B cell (primary cell): ENCODE measurements at regions not wholly inside any gene's neighbourhood (a gene's known extent, or its start where the extent isn't known, plus 50 kb on each side); places are given as distances from the start of the nearest gene placed in this dataset.

Source experiments
- ATAC-seq: fragments of 200-7000 bp; cut with Tn5 transposase; one replicate; pipeline ENCODE4 v1.10.0; 2021; ENCODE audit warnings: low read depth, mild to moderate bottlenecking, moderate number of reproducible peaks, moderate library complexity
- CTCF ChIA-PET: fragments of 350-600 bp; sonication (Branson Sonifier 250); formaldehyde crosslinking; loops from one replicate; lab custom pipeline; 2021; ENCODE audit warnings: antibody characterized with exemption, inconsistent platforms; lab: Charles Lee
- POLR2A ChIA-PET: fragments of 350-600 bp; sonication (Branson Sonifier 250); formaldehyde crosslinking; loops from one replicate; lab custom pipeline; 2021; ENCODE audit warnings: antibody characterized with exemption; lab: Charles Lee
- DNase-seq: peaks from one replicate; pipeline ENCODE4 v3.0.0; 2013
- H2AFZ ChIP-seq: 2 replicates; pipeline ENCODE4 v1.6.1; 2012; ENCODE audit warnings: mild to moderate bottlenecking, low read depth, low read length; ENCODE audit not compliant: insufficient read depth, poor library complexity, severe bottlenecking
- H3K27ac ChIP-seq, 2 donors: 1 replicate in 1 of 2; 2 replicates in 1 of 2; pipeline ENCODE4 v1.5.1; 2012 to 2013; ENCODE audit warnings: low read length in 2 of 2, mild to moderate bottlenecking in 2 of 2, moderate library complexity in 1 of 2
- H3K27me3 ChIP-seq, 4 experiments: fragments of 200-600 bp in 1 of 4; sonication (generic) in 1 of 4; replicated peaks in 1 of 4; 1 replicate in 2 of 4; 2 replicates in 2 of 4; pipeline versions ENCODE4 v1.6.1 to v1.7.0; 2013 to 2016; ENCODE audit warnings: low read length in 3 of 4, mild to moderate bottlenecking in 2 of 4, mixed read lengths in 1 of 4, moderate library complexity in 1 of 4; ENCODE audit not compliant: insufficient read depth in 4 of 4, control insufficient read depth in 3 of 4; ENCODE audit errors: control extremely low read depth in 1 of 4
- H3K36me3 ChIP-seq, 2 experiments: replicated peaks in 1 of 2; 1 replicate in 1 of 2; 2 replicates in 1 of 2; pipeline versions ENCODE4 v1.6.1 to v1.7.1; 2013; ENCODE audit warnings: low read length in 1 of 2; ENCODE audit not compliant: insufficient read depth in 2 of 2, control insufficient read depth in 1 of 2; ENCODE audit errors: control extremely low read depth in 1 of 2, extremely low read depth in 1 of 2
- H3K4me1 ChIP-seq, 2 donors: fragments of 200-600 bp in 1 of 2; sonication (generic) in 1 of 2; 1 replicate in 1 of 2; 2 replicates in 1 of 2; pipeline versions ENCODE4 v1.5.1 to v1.6.1; 2013 to 2017; ENCODE audit warnings: low read length in 2 of 2; ENCODE audit not compliant: control insufficient read depth in 2 of 2, insufficient read depth in 2 of 2
- H3K4me2 ChIP-seq: replicated peaks from 2 replicates; pipeline ENCODE3; 2012; ENCODE audit warnings: mild to moderate bottlenecking, low read depth, low read length; ENCODE audit not compliant: poor library complexity, severe bottlenecking
- H3K4me3 ChIP-seq, 5 experiments: fragments of 200-600 bp in 1 of 5; sonication (generic) in 1 of 5; 1 replicate in 3 of 5; 2 replicates in 2 of 5; pipeline versions ENCODE4 v1.5.1 to v1.7.0; 2011 to 2016; ENCODE audit warnings: low read length in 4 of 5, mild to moderate bottlenecking in 4 of 5, low read depth in 2 of 5, control low read depth in 1 of 5, moderate library complexity in 1 of 5; ENCODE audit not compliant: insufficient read depth in 1 of 5; ENCODE audit errors: control extremely low read depth in 1 of 5, extremely low read depth in 1 of 5
- H3K79me2 ChIP-seq: fragments of 200-600 bp; sonication (generic); one replicate; pipeline ENCODE4 v1.6.0; 2016; ENCODE audit warnings: low read length; ENCODE audit not compliant: control insufficient read depth, insufficient read depth
- H3K9ac ChIP-seq: fragments of 200-600 bp; sonication (generic); 2 replicates; pipeline ENCODE4 v1.6.1; 2017; ENCODE audit warnings: mild to moderate bottlenecking, low read length, moderate library complexity
- H3K9me3 ChIP-seq, 3 donors: one replicate each; pipeline versions ENCODE4 v1.6.1 to v1.7.1; 2013; ENCODE audit warnings: low read length in 2 of 3; ENCODE audit not compliant: control insufficient read depth in 2 of 3, insufficient read depth in 1 of 3; ENCODE audit errors: control extremely low read depth in 1 of 3
- H4K20me1 ChIP-seq: 2 replicates; pipeline ENCODE4 v1.6.0; 2012; ENCODE audit warnings: mild to moderate bottlenecking, low read length; ENCODE audit not compliant: insufficient read depth, control insufficient read depth, poor library complexity, severe bottlenecking
- H3K27ac Mint-ChIP-seq: one replicate; pipeline ENCODE4 v1.8.0; 2021; ENCODE audit warnings: mixed read lengths
- H3K27me3 Mint-ChIP-seq: one replicate; pipeline ENCODE4 v1.8.0; 2021; ENCODE audit warnings: mixed read lengths
- H3K4me1 Mint-ChIP-seq: one replicate; pipeline ENCODE4 v1.8.0; 2021; ENCODE audit warnings: mixed read lengths
- H3K4me3 Mint-ChIP-seq: one replicate; pipeline ENCODE4 v1.8.0; 2021; ENCODE audit warnings: mixed read lengths
- H3K9me3 Mint-ChIP-seq: one replicate; pipeline ENCODE4 v1.8.0; 2022; ENCODE audit warnings: mixed read lengths; ENCODE audit not compliant: insufficient read depth
- CTCF ChIP-seq: fragments of 200-600 bp; IDR thresholded peaks from one replicate; pipeline ENCODE4 v1.8.0; 2022; ENCODE audit warnings: antibody characterized with exemption, mild to moderate bottlenecking
- EZH2 ChIP-seq: IDR thresholded peaks from 2 replicates; pipeline ENCODE4 v1.6.1; 2012; ENCODE audit warnings: borderline replicate concordance, low read depth, mild to moderate bottlenecking, moderate library complexity, low read length; ENCODE audit not compliant: insufficient read depth, poor library complexity, severe bottlenecking
- WGBS: methylation state at CpG from one replicate; pipeline ENCODE4 v1.1.5; 2013; ENCODE audit warnings: missing lambda C conversion rate; ENCODE audit not compliant: insufficient coverage; 5-methylcytosine and 5-hydroxymethylcytosine counted together
- intact Hi-C: fragments of 100-400 bp; cut with micrococcal nuclease; formaldehyde crosslinking; loops from one replicate; pipeline ENCODE4 v1.10.0; 2022

GRCh38 chr5:155929112-155929511 is 397.9 kb upstream of the SGCD start:
- DNase-seq (no peak), ATAC-seq (no peak)
- no peaks in the 10 kb centered on the region for H3K4me1 Mint-ChIP-seq
- Histone ChIP-seq H4K20me1 (no peaks in the 10 kb centered on the region), H3K9me3 (no peaks in the 10 kb centered on the region), H2AFZ (no peak overlapping the region), H3K27me3 (no peaks in the 10 kb centered on the region), H3K4me1 (no peaks in the 10 kb centered on the region), H3K79me2 (no peaks in the 10 kb centered on the region), H3K4me3 (no peak overlapping the region), H3K27ac (no peak overlapping the region), H3K4me2 (no peak overlapping the region), H3K9ac (no peak overlapping the region), H3K36me3 (no peaks in the 10 kb centered on the region)
- no peaks in the 10 kb centered on the region for H3K9me3 Mint-ChIP-seq
- no peak overlapping the region for H3K4me3 Mint-ChIP-seq
- POLR2A ChIA-PET, result no interaction called here
- no peak for TF ChIP-seq EZH2
- TF ChIP-seq CTCF, result no peak
- no peaks in the 10 kb centered on the region for H3K27me3 Mint-ChIP-seq
- no peak overlapping the region for H3K27ac Mint-ChIP-seq
- CTCF ChIA-PET, result no interaction called here
- intact Hi-C loops, result no loop called here
- no CpG with 5 or more reads among the region's 2 CpGs for WGBS

GRCh38 chr5:155934964-155935363 is 392.0 kb upstream of the SGCD start:
- Histone ChIP-seq H3K79me2 (no peaks in the 10 kb centered on the region), H3K9me3 (peaks cover 0 to 6% (median 0%) of the 10 kb centered on the region in 3 donors), H3K4me1 (no peaks in the 10 kb centered on the region), H3K27ac (no peak overlapping the region), H3K9ac (no peak overlapping the region), H3K27me3 (no peaks in the 10 kb centered on the region), H3K36me3 (no peaks in the 10 kb centered on the region), H2AFZ (no peak overlapping the region), H4K20me1 (no peaks in the 10 kb centered on the region), H3K4me3 (no peak overlapping the region), H3K4me2 (no peak overlapping the region)
- Mint-ChIP-seq H3K9me3 (no peaks in the 10 kb centered on the region), H3K27ac (no peak overlapping the region), H3K4me1 (no peaks in the 10 kb centered on the region), H3K4me3 (no peak overlapping the region), H3K27me3 (no peaks in the 10 kb centered on the region)
- no peak for DNase-seq
- WGBS, result no CpG with 5 or more reads among the region's 1 CpG
- no peak for ATAC-seq
- CTCF ChIA-PET, result no interaction called here
- POLR2A ChIA-PET, result no interaction called here
- no peak for TF ChIP-seq EZH2
- TF ChIP-seq CTCF, result no peak
- intact Hi-C loops, result no loop called here
